GM21515 (cell line): ENCODE measurements at regions not wholly inside any gene's neighbourhood (a gene's known extent, or its start where the extent isn't known, plus 50 kb on each side); places are given as distances from the start of the nearest gene placed in this dataset.

Source experiments
- ATAC-seq: cut with Tn5 transposase; IDR thresholded peaks from one replicate; pipeline ENCODE4 v1.9.1; 2021; ENCODE audit not compliant: unreplicated experiment

GRCh38 chr18:31213641-31214040 lies 51.0 kb upstream of the DSC1 start:
- no peak for ATAC-seq

GRCh38 chr18:31217038-31217849 lies 54.6 kb upstream of the DSC1 start:
- no peak for ATAC-seq

GRCh38 chr18:31218671-31219383 lies 56.2 kb upstream of the DSC1 start:
- ATAC-seq: no peak

- ATAC-seq: no peak
Observed at GRCh38 chr18:31219395-31219794, 56.7 kb upstream of the DSC1 start.

- ATAC-seq: no peak
Observed at GRCh38 chr18:31223371-31223770, 60.7 kb upstream of the DSC1 start.

GRCh38 chr18:31225668-31226067 lies 63.0 kb upstream of the DSC1 start:
- no peak for ATAC-seq

- ATAC-seq: no peak
Observed at GRCh38 chr18:31227497-31228229, 65.0 kb upstream of the DSC1 start.

GRCh38 chr18:31229829-31230228 lies 67.2 kb upstream of the DSC1 start:
- ATAC-seq: peak; percentile 28

GRCh38 chr18:31230495-31230894 lies 67.8 kb upstream of the DSC1 start:
- peak; percentile 58 for ATAC-seq

- ATAC-seq: no peak
Observed at GRCh38 chr18:31232013-31232412, 69.4 kb upstream of the DSC1 start.

- ATAC-seq: no peak
Observed at GRCh38 chr18:31232775-31233424, 70.2 kb upstream of the DSC1 start.

GRCh38 chr18:31233621-31234275 lies 71.1 kb upstream of the DSC1 start:
- ATAC-seq: no peak

GRCh38 chr18:31235856-31236255 lies 73.2 kb upstream of the DSC1 start:
- ATAC-seq: no peak

GRCh38 chr18:31237142-31237541 lies 74.5 kb upstream of the DSC1 start:
- ATAC-seq: no peak

- no peak for ATAC-seq
Observed at GRCh38 chr18:31241425-31241824, 76.5 kb upstream of the DSG1 start.

- ATAC-seq: no peak
Observed at GRCh38 chr18:31241900-31242409, 76.0 kb upstream of the DSG1 start.

- no peak for ATAC-seq
Observed at GRCh38 chr18:31243740-31244512, 74.0 kb upstream of the DSG1 start.

- ATAC-seq: no peak
Observed at GRCh38 chr18:31244771-31245394, 73.1 kb upstream of the DSG1 start.

- ATAC-seq: no peak
Observed at GRCh38 chr18:31245820-31246219, 72.1 kb upstream of the DSG1 start.
